H1 (cell line): ENCODE measurements at regions not wholly inside any gene's neighbourhood (a gene's known extent, or its start where the extent isn't known, plus 50 kb on each side); places are given as distances from the start of the nearest gene placed in this dataset.

Experiments used
- CTCF ChIA-PET: fragments of 300-600 bp; sonication (Branson Sonifier 250); formaldehyde crosslinking; loops from one replicate; lab custom pipeline; 2021; ENCODE audit not compliant: partially characterized antibody; lab: Charles Lee
- POLR2A ChIA-PET: fragments of 300-600 bp; sonication (Branson Sonifier 250); formaldehyde crosslinking; loops from one replicate; lab custom pipeline; 2021; ENCODE audit warnings: inconsistent platforms; ENCODE audit not compliant: partially characterized antibody; lab: Charles Lee
- DNase-seq, 2 experiments: peaks; one replicate each; pipeline versions ENCODE4 v3.0.0 to v3.0.0-alpha.2; 2010 to 2022; ENCODE audit warnings: low spot score in 2 of 2, low read depth in 1 of 2, mixed read lengths in 1 of 2
- FAIRE-seq: peaks from 2 replicates; lab custom pipeline; 2011; peaks lifted over from hg19 to GRCh38; lab: Jason Lieb, UNC
- H2AFZ ChIP-seq: 2 replicates; pipeline ENCODE4 v1.8.1; 2012; ENCODE audit warnings: low read length, inconsistent platforms
- H2AK5ac ChIP-seq: 2 replicates; pipeline ENCODE4 v1.6.1; 2013; ENCODE audit warnings: low read depth, low read length
- H2BK120ac ChIP-seq: replicated peaks from 2 replicates; pipeline ENCODE3; 2013; ENCODE audit warnings: low read depth, low read length, inconsistent platforms
- H2BK12ac ChIP-seq: 2 replicates; pipeline ENCODE4 v1.6.1; 2013; ENCODE audit warnings: low read depth, low read length
- H2BK15ac ChIP-seq: 2 replicates; pipeline ENCODE4 v1.6.1; 2013; ENCODE audit warnings: low read length
- H2BK20ac ChIP-seq: 2 replicates; pipeline ENCODE4 v1.6.1; 2013; ENCODE audit warnings: low read length
- H2BK5ac ChIP-seq: 2 replicates; pipeline ENCODE4 v1.6.1; 2013; ENCODE audit warnings: low read depth, low read length
- H3K14ac ChIP-seq: 2 replicates; pipeline ENCODE4 v1.6.1; 2013; ENCODE audit warnings: inconsistent platforms; ENCODE audit not compliant: insufficient read length
- H3K18ac ChIP-seq: 2 replicates; pipeline ENCODE4 v1.6.1; 2013; ENCODE audit warnings: low read length; ENCODE audit errors: extremely low read depth
- H3K23ac ChIP-seq: 2 replicates; pipeline ENCODE4 v1.6.1; 2013; ENCODE audit warnings: inconsistent platforms; ENCODE audit not compliant: insufficient read length
- H3K23me2 ChIP-seq: 2 replicates; pipeline ENCODE4 v1.6.1; 2013; ENCODE audit warnings: low read depth, low read length
- H3K27ac ChIP-seq: 2 replicates; pipeline ENCODE4 v1.6.1; 2011; ENCODE audit warnings: low read depth, low read length, inconsistent platforms
- H3K27me3 ChIP-seq, 4 experiments: replicated peaks in 1 of 4; 1 replicate in 1 of 4; 2 replicates in 3 of 4; pipeline versions ENCODE4 v1.6.1 to v1.8.1; 2011 to 2013; ENCODE audit warnings: low read length in 3 of 4, mild to moderate bottlenecking in 3 of 4, inconsistent platforms in 2 of 4, mixed read lengths in 2 of 4, moderate library complexity in 1 of 4; ENCODE audit not compliant: control insufficient read depth in 3 of 4, insufficient read depth in 3 of 4; ENCODE audit errors: extremely low read depth in 1 of 4
- H3K36me3 ChIP-seq, 4 experiments: 2 replicates each; pipeline versions ENCODE4 v1.6.1 to v1.8.1; 2011 to 2013; ENCODE audit warnings: mild to moderate bottlenecking in 4 of 4, low read length in 3 of 4, moderate library complexity in 2 of 4, control low read depth in 1 of 4, inconsistent platforms in 1 of 4; ENCODE audit not compliant: insufficient read depth in 4 of 4, control insufficient read depth in 2 of 4
- H3K4ac ChIP-seq: replicated peaks from 2 replicates; pipeline ENCODE3; 2013; ENCODE audit warnings: low read length, low read depth, mixed read lengths, inconsistent platforms; ENCODE audit not compliant: insufficient read length
- H3K4me1 ChIP-seq, 4 experiments: replicated peaks in 1 of 4; 1 replicate in 1 of 4; 2 replicates in 3 of 4; pipeline versions ENCODE4 v1.6.1 to v1.8.1; 2011 to 2013; ENCODE audit warnings: low read length in 3 of 4, inconsistent platforms in 2 of 4, mixed read lengths in 1 of 4; ENCODE audit not compliant: insufficient read depth in 4 of 4, control insufficient read depth in 3 of 4
- H3K4me2 ChIP-seq, 2 experiments: 2 replicates each; pipeline versions ENCODE4 v1.6.1 to v1.8.1; 2011 to 2013; ENCODE audit warnings: low read depth in 2 of 2, low read length in 2 of 2, control low read depth in 1 of 2, inconsistent platforms in 1 of 2, mild to moderate bottlenecking in 1 of 2; ENCODE audit not compliant: insufficient read depth in 1 of 2
- H3K4me3 ChIP-seq, 4 experiments: fragments of 200-600, 300-600 bp in 1 of 4; sonication (generic), shearing (Covaris generic), sonication (Bioruptor Twin) in 1 of 4; 2 replicates each; pipeline versions ENCODE4 v1.5.1 to v1.8.1; 2011 to 2016; ENCODE audit warnings: low read length in 4 of 4, low read depth in 3 of 4, control low read depth in 2 of 4, inconsistent platforms in 2 of 4, mild to moderate bottlenecking in 2 of 4, mixed read lengths in 1 of 4, moderate library complexity in 1 of 4; ENCODE audit not compliant: insufficient read depth in 2 of 4; ENCODE audit errors: extremely low read depth in 1 of 4
- H3K56ac ChIP-seq: replicated peaks from 2 replicates; pipeline ENCODE3; 2013; ENCODE audit warnings: low read depth, mild to moderate bottlenecking, mixed read lengths, low read length, inconsistent platforms; ENCODE audit not compliant: insufficient read length
- H3K79me1 ChIP-seq: 2 replicates; pipeline ENCODE4 v1.6.1; 2013; ENCODE audit warnings: low read depth, low read length, control low read depth
- H3K79me2 ChIP-seq, 2 experiments: 2 replicates each; pipeline versions ENCODE4 v1.6.1 to v1.8.1; 2012 to 2013; ENCODE audit warnings: low read length in 2 of 2, mild to moderate bottlenecking in 2 of 2, inconsistent platforms in 1 of 2; ENCODE audit not compliant: insufficient read depth in 2 of 2, control insufficient read depth in 1 of 2
- H3K9ac ChIP-seq, 4 experiments: replicated peaks in 1 of 4; 1 replicate in 1 of 4; 2 replicates in 3 of 4; pipeline versions ENCODE4 v1.6.1 to v1.8.1; 2011 to 2013; ENCODE audit warnings: low read depth in 3 of 4, low read length in 3 of 4, control low read depth in 2 of 4, mild to moderate bottlenecking in 2 of 4, moderate library complexity in 2 of 4, inconsistent platforms in 1 of 4; ENCODE audit errors: extremely low read depth in 1 of 4
- H3K9me3 ChIP-seq, 2 experiments: 2 replicates each; pipeline versions ENCODE4 v1.6.1 to v1.8.1; 2012 to 2013; ENCODE audit warnings: mild to moderate bottlenecking in 2 of 2, moderate library complexity in 2 of 2, control low read depth in 1 of 2, inconsistent platforms in 1 of 2, low read depth in 1 of 2, low read length in 1 of 2, mixed read lengths in 1 of 2; ENCODE audit not compliant: insufficient read depth in 2 of 2
- H4K20me1 ChIP-seq, 2 experiments: replicated peaks in 1 of 2; 2 replicates each; pipeline versions ENCODE3 to v1.8.1; 2011 to 2013; ENCODE audit warnings: inconsistent platforms in 2 of 2, low read length in 2 of 2, mild to moderate bottlenecking in 1 of 2; ENCODE audit not compliant: insufficient read depth in 2 of 2, control insufficient read depth in 1 of 2
- H4K5ac ChIP-seq: 2 replicates; pipeline ENCODE4 v1.6.1; 2013; ENCODE audit warnings: low read length, low read depth, mixed read lengths, inconsistent platforms; ENCODE audit not compliant: insufficient read length
- H4K8ac ChIP-seq: 2 replicates; pipeline ENCODE4 v1.8.0; 2013; ENCODE audit warnings: mild to moderate bottlenecking, moderate library complexity, low read length, inconsistent platforms; ENCODE audit not compliant: insufficient read depth; ENCODE audit errors: extremely low read depth
- H4K91ac ChIP-seq: replicated peaks from 2 replicates; pipeline ENCODE3; 2013; ENCODE audit warnings: low read length, mixed read lengths, inconsistent platforms; ENCODE audit not compliant: insufficient read length
- CEBPB ChIP-seq: IDR thresholded peaks from 2 replicates; pipeline ENCODE4 v1.6.1; 2012; ENCODE audit warnings: low read depth, low read length
- SIN3A ChIP-seq, 2 experiments: IDR thresholded peaks in 1 of 2; conservative IDR thresholded peaks in 1 of 2; 2 replicates each; pipeline ENCODE4 v1.6.1; 2011 to 2012; ENCODE audit warnings: low read length in 2 of 2, improper control_type of control experiment in 1 of 2, low read depth in 1 of 2, mild to moderate bottlenecking in 1 of 2
- SUZ12 ChIP-seq: fragments of 200-600 bp; sonication (generic); IDR thresholded peaks from 2 replicates; pipeline ENCODE4 v1.6.1; 2012; ENCODE audit warnings: mild to moderate bottlenecking, inconsistent platforms, low read length, moderate library complexity, mixed read lengths
- TCF12 ChIP-seq: IDR thresholded peaks from 2 replicates; pipeline ENCODE4 v1.6.1; 2011; ENCODE audit warnings: low read depth, mild to moderate bottlenecking, low read length
- USF2 ChIP-seq: IDR thresholded peaks from 2 replicates; pipeline ENCODE4 v1.6.1; 2011; ENCODE audit warnings: low read length, improper control_type of control experiment
- WGBS, 2 experiments: shearing (Covaris generic) in 1 of 2; methylation state at CpG; one replicate each; pipeline versions ENCODE4 v1.1.6 to v1.1.7; 2013 to 2015; ENCODE audit warnings: low lambda C conversion rate in 2 of 2, mixed read lengths in 2 of 2, inconsistent platforms in 1 of 2, low coverage in 1 of 2, missing lambda C conversion rate in 1 of 2; ENCODE audit not compliant: insufficient replicate concordance in 2 of 2, insufficient coverage in 1 of 2, insufficient read length in 1 of 2; ENCODE audit errors: extremely low coverage in 1 of 2, missing lambda C conversion rate in 1 of 2; 5-methylcytosine and 5-hydroxymethylcytosine counted together

GRCh38 chr13:80256352-80256932 lies 84.5 kb downstream of the SPRY2 start:
- H3K36me3 ChIP-seq = no peaks in the 10 kb centered on the region
- H4K20me1 ChIP-seq = no peaks in the 10 kb centered on the region
- no peaks in the 10 kb centered on the region for H3K27me3 ChIP-seq
- H3K23ac ChIP-seq = no peak overlapping the region
- no peaks in the 10 kb centered on the region for H3K23me2 ChIP-seq
- H2BK12ac ChIP-seq = no peak overlapping the region
- H2AK5ac ChIP-seq = no peak overlapping the region
- ChIA-PET POLR2A (no interaction called here), CTCF (interaction anchor here (1.0 kb wide), 1 partner anchor 72 kb away, joined by 5 read pairs; no protein-coding TSS in a partner anchor)
- H3K9ac ChIP-seq = no peak overlapping the region
- H3K14ac ChIP-seq = no peak overlapping the region
- no peak overlapping the region for H2BK15ac ChIP-seq
- H3K4ac ChIP-seq = no peak overlapping the region
- H2BK20ac ChIP-seq = no peak overlapping the region
- FAIRE-seq (no peak), DNase-seq (no peak)
- WGBS, 2 experiments = 84% methylated on average over 7 of the region's 7 CpGs; no CpG with 5 or more reads in 1 of the 2 experiments
- no peak overlapping the region for H4K8ac ChIP-seq
- no peak overlapping the region for H3K27ac ChIP-seq
- no peak overlapping the region for H2AFZ ChIP-seq
- no peaks in the 10 kb centered on the region for H3K4me1 ChIP-seq
- TF ChIP-seq SUZ12 = no peak
- TF ChIP-seq USF2 = no peak
- TF ChIP-seq SIN3A (conservative IDR thresholded peaks at IDR 0.05 in 1 of 2, IDR thresholded peaks at IDR 0.05 in 1 of 2; ENCODE audit: low read depth in 1 of 2, low read length in 2 of 2) = no peak
- TF ChIP-seq TCF12 = no peak
- TF ChIP-seq CEBPB = no peak
- H3K4me2 ChIP-seq = no peak overlapping the region
- no peak overlapping the region for H3K56ac ChIP-seq
- H3K79me1 ChIP-seq = no peaks in the 10 kb centered on the region
- H3K4me3 ChIP-seq = no peak overlapping the region
- no peak overlapping the region for H4K91ac ChIP-seq
- H2BK120ac ChIP-seq = no peak overlapping the region
- H3K9me3 ChIP-seq = no peaks in the 10 kb centered on the region
- no peak overlapping the region for H2BK5ac ChIP-seq
- H3K18ac ChIP-seq = no peak overlapping the region
- H4K5ac ChIP-seq = no peak overlapping the region
- H3K79me2 ChIP-seq = no peaks in the 10 kb centered on the region
